GM12875 (cell line): ENCODE measurements at regions not wholly inside any gene's neighbourhood (a gene's known extent, or its start where the extent isn't known, plus 50 kb on each side); places are given as distances from the start of the nearest gene placed in this dataset.

Source experiments
- H3K4me3 ChIP-seq: one replicate; pipeline ENCODE4 v1.5.1; 2011; ENCODE audit warnings: low read depth, low read length, control low read depth
- TF ChIP-seq, protein P1 (sequence below): IDR thresholded peaks from 2 replicates; pipeline ENCODE4 v1.5.1; 2011; ENCODE audit warnings: low read depth, mild to moderate bottlenecking, control low read depth, inconsistent platforms, low read length, moderate library complexity, borderline replicate concordance; ENCODE audit not compliant: insufficient read depth

DNA sequence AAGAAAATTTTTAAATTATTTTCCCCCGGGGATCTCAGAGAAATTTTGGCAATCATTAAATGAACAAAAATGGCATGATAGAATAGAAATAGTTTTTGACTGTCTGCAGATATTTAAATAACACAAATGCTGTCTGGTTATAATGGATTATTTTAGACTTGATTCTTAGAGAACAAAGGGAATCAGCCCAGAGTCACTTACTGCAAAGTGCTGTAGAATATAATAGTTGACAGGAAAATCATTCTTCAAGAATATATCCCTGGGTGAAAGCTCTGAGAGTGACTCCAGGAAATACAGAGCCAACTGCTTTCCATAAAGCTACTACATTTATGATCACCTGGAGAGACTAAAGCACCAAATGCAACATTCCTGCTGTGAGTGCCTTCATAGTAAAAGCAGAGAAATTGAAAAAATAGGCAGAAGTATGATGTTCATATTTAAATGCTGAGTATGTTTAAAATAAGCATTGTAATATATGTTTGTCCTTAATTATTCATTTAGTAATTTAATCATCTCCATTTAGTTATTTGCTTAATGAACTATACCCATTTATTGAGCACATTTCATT lies 1765.8 kb downstream of the SLITRK1 start:
- no peak overlapping the region for H3K4me3 ChIP-seq
- TF ChIP-seq, protein P1, sequence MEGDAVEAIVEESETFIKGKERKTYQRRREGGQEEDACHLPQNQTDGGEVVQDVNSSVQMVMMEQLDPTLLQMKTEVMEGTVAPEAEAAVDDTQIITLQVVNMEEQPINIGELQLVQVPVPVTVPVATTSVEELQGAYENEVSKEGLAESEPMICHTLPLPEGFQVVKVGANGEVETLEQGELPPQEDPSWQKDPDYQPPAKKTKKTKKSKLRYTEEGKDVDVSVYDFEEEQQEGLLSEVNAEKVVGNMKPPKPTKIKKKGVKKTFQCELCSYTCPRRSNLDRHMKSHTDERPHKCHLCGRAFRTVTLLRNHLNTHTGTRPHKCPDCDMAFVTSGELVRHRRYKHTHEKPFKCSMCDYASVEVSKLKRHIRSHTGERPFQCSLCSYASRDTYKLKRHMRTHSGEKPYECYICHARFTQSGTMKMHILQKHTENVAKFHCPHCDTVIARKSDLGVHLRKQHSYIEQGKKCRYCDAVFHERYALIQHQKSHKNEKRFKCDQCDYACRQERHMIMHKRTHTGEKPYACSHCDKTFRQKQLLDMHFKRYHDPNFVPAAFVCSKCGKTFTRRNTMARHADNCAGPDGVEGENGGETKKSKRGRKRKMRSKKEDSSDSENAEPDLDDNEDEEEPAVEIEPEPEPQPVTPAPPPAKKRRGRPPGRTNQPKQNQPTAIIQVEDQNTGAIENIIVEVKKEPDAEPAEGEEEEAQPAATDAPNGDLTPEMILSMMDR = no peak

DNA sequence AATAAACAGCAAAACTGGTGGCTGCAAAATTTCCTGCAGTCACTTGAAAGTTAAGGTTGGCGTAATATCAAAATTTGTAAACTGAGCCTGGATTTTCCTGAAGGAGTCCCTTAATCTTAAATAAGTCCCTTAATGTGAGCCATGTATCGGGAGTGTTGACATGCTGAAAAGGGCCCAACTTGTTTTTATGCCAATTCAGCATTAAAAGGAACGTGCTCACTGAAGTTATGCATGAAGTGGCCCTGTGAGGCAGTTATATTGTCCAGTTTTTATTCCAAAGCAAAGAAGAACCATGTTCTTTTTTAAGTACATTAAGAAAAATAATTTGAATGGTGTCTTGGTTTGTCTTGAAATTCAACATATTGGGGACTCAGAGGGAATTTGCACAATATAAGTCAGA lies 1766.9 kb downstream of the SLITRK1 start:
- TF ChIP-seq, protein P1 = no peak
- H3K4me3 ChIP-seq = no peak overlapping the region

DNA sequence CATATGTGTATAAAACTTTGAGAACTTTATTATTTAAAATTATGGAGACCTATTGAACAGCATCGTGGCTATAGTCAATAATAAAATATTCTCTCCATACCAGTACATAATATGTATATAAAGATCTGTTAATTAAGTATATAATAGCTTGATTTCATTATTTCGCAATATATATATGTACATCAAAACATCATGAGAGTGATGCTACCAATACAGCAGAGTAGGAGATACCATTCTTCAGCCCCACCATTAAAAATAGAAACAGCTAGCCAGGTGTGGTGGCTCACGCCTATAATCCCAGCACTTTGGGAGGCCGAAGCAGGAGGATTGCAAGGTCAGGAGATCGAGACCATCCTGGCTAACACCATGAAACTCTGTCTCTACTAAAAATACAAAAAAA lies 1755.3 kb upstream of the SPRY2 start:
- H3K4me3 ChIP-seq = no peak overlapping the region
- TF ChIP-seq, protein P1 = no peak

DNA sequence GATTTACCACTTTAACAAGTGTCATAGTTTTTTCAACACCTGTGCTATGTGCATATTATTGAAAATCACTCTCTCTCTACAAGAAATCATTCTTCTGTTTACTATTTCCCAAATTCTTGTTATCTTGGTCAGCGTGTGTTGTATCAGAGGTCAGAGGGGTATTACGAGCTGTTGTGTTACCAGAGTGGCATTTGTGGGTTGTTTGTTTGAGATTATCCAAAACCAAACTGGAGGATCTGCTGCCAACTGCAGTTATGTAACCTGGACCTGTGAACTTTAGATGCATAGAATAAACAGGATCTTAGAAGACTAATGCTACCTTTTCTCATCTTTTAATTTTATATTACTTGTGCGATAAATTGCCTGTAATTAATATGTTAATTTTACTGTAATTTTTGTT lies 1751.4 kb upstream of the SPRY2 start:
- H3K4me3 ChIP-seq = no peak overlapping the region
- TF ChIP-seq, protein P1 = no peak

DNA sequence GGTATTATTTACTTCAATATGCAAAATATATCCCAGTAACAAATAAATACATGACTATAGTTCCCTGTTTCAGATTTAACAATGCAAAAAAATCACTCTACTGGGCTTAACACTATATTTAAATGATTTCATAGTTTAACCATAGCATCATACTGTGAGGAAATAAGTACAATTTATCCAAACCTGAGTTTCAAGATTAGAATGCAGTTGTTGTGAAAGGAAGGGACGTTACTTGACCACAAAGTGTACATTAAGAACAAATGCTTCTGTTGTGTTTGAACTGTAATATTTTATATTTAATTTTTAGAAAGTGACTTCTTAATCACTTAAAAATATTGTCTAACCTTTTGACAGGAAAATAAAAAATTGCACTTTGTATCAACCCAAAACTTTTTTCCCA lies 1747.9 kb upstream of the SPRY2 start:
- no peak overlapping the region for H3K4me3 ChIP-seq
- TF ChIP-seq, protein P1 = no peak

DNA sequence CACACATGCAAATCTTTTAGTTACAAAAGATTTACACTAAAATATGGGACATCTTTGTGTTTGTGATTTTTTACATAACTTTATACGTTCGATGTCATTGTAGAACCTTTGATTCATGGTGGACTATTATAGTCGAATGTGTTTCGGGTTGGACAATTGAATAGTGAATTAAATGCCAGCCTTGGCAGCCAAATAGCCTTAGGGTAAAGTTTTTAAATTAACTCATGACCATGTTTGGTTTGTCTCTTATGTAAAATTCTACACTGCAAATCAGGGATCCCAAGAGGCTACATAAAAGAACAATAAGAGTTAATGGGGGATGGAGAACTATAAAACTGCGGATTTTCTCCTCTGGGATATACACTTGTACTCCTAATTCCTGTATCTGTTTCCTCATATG lies 1735.6 kb upstream of the SPRY2 start:
- H3K4me3 ChIP-seq = no peak overlapping the region
- TF ChIP-seq, protein P1 = no peak

DNA sequence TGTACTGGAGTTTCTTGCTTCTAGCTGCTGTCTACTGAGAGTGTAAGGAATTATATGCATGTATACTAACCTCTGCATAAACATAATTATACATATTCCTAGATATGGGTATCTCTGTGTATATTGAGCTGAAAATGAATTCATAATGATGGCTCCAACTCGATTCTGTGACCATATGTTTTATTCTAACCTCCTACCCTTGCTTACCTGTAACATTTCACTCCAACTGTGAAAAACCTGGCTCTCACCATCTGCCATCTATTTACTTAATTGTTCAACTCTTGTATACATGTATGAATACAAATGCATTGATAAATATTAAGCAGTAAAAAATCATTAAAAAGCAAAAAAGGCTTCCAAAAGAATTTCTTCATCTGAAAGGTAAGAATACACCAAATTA lies 1729.5 kb upstream of the SPRY2 start:
- TF ChIP-seq, protein P1 = no peak
- H3K4me3 ChIP-seq = no peak overlapping the region
